Activated CD4-positive, alpha-beta T cell treated with anti-CD3 and anti-CD28 coated beads, Interleukin-2, amount 10 ng/mL, durations not matched to agents 24 days and 14 days (primary cell): ENCODE measurements at regions not wholly inside any gene's neighbourhood (a gene's known extent, or its start where the extent isn't known, plus 50 kb on each side); places are given as distances from the start of the nearest gene placed in this dataset.

Experiments used
- DNase-seq: peaks from one replicate; pipeline ENCODE4 v3.0.0; 2022
- H3K27ac Mint-ChIP-seq: one replicate; pipeline ENCODE4 v1.8.0; 2022; ENCODE audit warnings: mild to moderate bottlenecking, mixed read lengths
- H3K27me3 Mint-ChIP-seq: one replicate; pipeline ENCODE4 v1.8.0; 2022; ENCODE audit warnings: mixed read lengths
- H3K36me3 Mint-ChIP-seq: one replicate; pipeline ENCODE4 v1.8.0; 2022; ENCODE audit warnings: low read depth, mild to moderate bottlenecking, mixed read lengths
- H3K4me1 Mint-ChIP-seq: one replicate; pipeline ENCODE4 v1.8.0; 2021; ENCODE audit warnings: mixed read lengths
- H3K4me3 Mint-ChIP-seq: one replicate; pipeline ENCODE4 v1.8.0; 2022; ENCODE audit warnings: mild to moderate bottlenecking, moderate library complexity, mixed read lengths
- H3K9me3 Mint-ChIP-seq: one replicate; pipeline ENCODE4 v1.8.0; 2021; ENCODE audit warnings: mixed read lengths
- intact Hi-C: fragments of 100-400 bp; cut with micrococcal nuclease; formaldehyde crosslinking; loops from one replicate; pipeline ENCODE4 v1.15.1; 2023

DNA sequence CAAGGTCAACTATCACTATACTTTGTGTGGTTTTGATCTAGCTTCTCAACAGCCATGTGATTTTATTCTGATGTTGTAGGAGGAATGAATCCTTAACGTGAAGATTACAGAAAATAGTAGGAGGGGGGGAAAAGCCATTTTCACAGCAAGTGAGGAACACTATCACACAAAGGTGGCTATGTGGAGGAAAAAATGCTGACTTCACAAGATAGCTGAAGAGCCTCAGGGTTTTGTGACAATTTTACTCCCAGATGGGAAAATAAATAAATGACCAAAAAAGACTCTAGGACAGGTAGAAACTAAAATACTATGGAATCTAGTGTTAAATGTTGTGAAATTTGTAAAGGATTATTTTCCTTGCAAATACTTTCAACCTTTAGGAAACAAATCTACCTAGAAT lies 281.0 kb downstream of the ADRA2A start:
- no peaks in the 10 kb centered on the region for H3K9me3 Mint-ChIP-seq
- intact Hi-C loops: no loop called here
- H3K36me3 Mint-ChIP-seq: no peaks in the 10 kb centered on the region
- no peaks in the 10 kb centered on the region for H3K4me1 Mint-ChIP-seq
- no peak overlapping the region for H3K4me3 Mint-ChIP-seq
- H3K27ac Mint-ChIP-seq: no peak overlapping the region
- H3K27me3 Mint-ChIP-seq: peaks cover 13% of the 10 kb centered on the region
- no peak for DNase-seq

- peaks cover 9% of the 10 kb centered on the region for H3K27me3 Mint-ChIP-seq
- no peak overlapping the region for H3K4me3 Mint-ChIP-seq
- intact Hi-C loops: loop anchor here (10.0 kb wide), 1 partner anchor 286 kb away; the partner anchor contains the start of gene ADRA2A
- DNase-seq: no peak
- no peak overlapping the region for H3K27ac Mint-ChIP-seq
- H3K9me3 Mint-ChIP-seq: no peaks in the 10 kb centered on the region
- no peaks in the 10 kb centered on the region for H3K36me3 Mint-ChIP-seq
- H3K4me1 Mint-ChIP-seq: no peaks in the 10 kb centered on the region
Observed at GRCh38 chr10:111360260-111360925, 283.6 kb downstream of the ADRA2A start.

DNA sequence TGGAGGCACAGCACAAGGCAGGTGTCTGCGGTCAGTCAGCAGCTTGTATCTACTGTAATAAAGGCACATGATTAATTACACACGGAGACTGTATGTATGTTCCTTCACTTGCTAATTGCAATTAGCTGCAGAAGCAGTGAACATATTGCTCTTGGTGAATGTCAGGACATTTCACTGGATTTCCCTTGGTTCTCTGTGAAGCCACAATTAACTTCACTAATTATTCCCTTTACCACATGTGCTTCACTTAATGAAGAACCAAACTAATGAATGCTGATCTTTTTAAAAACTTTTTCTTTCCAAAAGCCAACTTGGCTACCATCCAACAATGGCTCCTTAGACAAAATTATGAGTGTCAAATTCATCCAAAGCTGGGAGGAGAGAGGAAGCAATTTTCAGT lies 290.7 kb downstream of the ADRA2A start:
- intact Hi-C loops: loop anchor here (10.0 kb wide), 1 partner anchor 293 kb away; the partner anchor contains the start of gene ADRA2A
- Mint-ChIP-seq H3K9me3 (no peaks in the 10 kb centered on the region), H3K4me1 (no peaks in the 10 kb centered on the region), H3K36me3 (no peaks in the 10 kb centered on the region), H3K4me3 (no peak overlapping the region), H3K27ac (no peak overlapping the region), H3K27me3 (peaks cover 3% of the 10 kb centered on the region)
- DNase-seq: no peak

DNA sequence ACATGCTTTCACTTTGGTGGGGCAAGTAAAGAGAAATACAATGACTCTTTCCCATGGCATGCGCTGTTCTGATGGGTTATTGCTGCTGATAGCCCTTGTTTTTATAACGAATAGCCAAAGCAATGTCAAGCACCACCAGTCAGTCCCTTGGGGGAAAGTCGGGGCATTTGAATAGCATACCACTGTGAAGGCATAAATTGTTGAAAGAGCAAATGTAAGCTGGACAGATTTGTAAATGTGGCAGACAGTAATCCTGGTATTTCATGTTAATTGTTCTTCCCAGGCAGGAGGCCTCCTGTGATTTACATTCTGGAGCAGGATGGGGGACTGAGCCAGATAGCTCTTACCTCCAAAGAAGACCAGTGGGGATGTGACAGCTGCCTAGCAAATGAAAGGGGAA lies 293.3 kb downstream of the ADRA2A start:
- H3K4me3 Mint-ChIP-seq: no peak overlapping the region
- H3K27me3 Mint-ChIP-seq: peaks cover 3% of the 10 kb centered on the region
- H3K36me3 Mint-ChIP-seq: no peaks in the 10 kb centered on the region
- DNase-seq: no peak
- H3K4me1 Mint-ChIP-seq: no peaks in the 10 kb centered on the region
- intact Hi-C loops: no loop called here
- no peak overlapping the region for H3K27ac Mint-ChIP-seq
- no peaks in the 10 kb centered on the region for H3K9me3 Mint-ChIP-seq

- Mint-ChIP-seq H3K27ac (no peak overlapping the region), H3K27me3 (no peaks in the 10 kb centered on the region), H3K36me3 (no peaks in the 10 kb centered on the region), H3K4me1 (no peaks in the 10 kb centered on the region), H3K4me3 (no peak overlapping the region), H3K9me3 (no peaks in the 10 kb centered on the region)
- DNase-seq: no peak
- intact Hi-C loops: no loop called here
Observed at GRCh38 chr10:111373696-111374095, 296.9 kb downstream of the ADRA2A start.

DNA sequence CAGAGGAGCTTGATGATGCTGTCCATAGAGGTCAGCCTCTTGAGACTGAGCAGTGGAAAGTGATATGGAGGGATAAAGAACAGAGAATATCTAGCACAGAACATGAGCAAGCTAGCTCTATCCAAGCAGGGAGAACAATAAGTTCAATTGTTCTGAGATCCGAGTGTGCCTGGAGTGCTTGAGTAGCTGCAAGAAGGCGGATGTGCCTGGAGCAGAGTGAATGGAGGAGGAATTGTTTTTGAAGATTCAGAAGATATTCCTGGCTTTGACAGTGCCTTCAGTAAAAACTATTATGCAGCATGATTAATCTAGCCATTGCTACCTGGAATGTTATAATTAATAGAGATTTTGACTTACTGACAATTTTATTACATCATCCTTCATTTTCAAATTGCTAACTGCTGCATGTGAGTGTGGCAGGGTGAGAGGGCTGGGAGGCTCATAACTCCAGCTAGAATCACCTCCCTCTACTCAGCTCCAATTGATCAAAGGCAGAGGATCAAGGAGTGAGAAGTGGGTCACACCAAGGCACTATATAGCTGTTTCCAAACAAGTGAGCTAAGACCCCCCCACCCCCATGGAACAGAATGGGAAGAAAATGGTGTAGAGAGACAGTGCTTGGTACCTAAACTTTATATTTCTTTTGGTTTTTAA lies 302.8 kb downstream of the ADRA2A start:
- Mint-ChIP-seq H3K27me3 (no peaks in the 10 kb centered on the region), H3K9me3 (no peaks in the 10 kb centered on the region), H3K4me3 (no peak overlapping the region), H3K36me3 (no peaks in the 10 kb centered on the region), H3K4me1 (no peaks in the 10 kb centered on the region), H3K27ac (no peak overlapping the region)
- no peak for DNase-seq
- intact Hi-C loops: no loop called here

DNA sequence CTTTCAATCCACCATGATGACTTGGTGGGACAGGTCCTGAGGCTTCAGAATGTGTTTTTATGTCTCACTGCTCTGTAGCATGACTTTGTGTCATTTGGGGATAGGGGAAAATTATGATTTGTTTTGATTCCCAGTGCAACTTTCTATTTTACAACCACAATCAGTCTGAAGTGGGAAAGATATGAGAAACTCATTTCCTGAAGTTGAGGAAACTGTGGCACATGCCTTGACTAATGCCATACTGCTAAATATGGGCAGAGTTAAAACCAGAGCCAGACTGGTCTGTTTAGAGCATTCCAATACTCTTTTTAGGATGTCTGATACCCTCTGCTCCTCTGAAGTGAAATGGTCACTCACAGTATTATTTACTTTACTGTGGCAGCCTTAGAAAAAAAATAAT lies 307.7 kb downstream of the ADRA2A start:
- no peaks in the 10 kb centered on the region for H3K9me3 Mint-ChIP-seq
- intact Hi-C loops: no loop called here
- no peak for DNase-seq
- no peak overlapping the region for H3K27ac Mint-ChIP-seq
- no peaks in the 10 kb centered on the region for H3K4me1 Mint-ChIP-seq
- no peak overlapping the region for H3K4me3 Mint-ChIP-seq
- peaks cover 2% of the 10 kb centered on the region for H3K27me3 Mint-ChIP-seq
- no peaks in the 10 kb centered on the region for H3K36me3 Mint-ChIP-seq

- Mint-ChIP-seq H3K4me3 (no peak overlapping the region), H3K36me3 (no peaks in the 10 kb centered on the region), H3K27ac (no peak overlapping the region)
Observed at GRCh38 chr10:111390813-111391563, 314.2 kb downstream of the ADRA2A start.

DNA sequence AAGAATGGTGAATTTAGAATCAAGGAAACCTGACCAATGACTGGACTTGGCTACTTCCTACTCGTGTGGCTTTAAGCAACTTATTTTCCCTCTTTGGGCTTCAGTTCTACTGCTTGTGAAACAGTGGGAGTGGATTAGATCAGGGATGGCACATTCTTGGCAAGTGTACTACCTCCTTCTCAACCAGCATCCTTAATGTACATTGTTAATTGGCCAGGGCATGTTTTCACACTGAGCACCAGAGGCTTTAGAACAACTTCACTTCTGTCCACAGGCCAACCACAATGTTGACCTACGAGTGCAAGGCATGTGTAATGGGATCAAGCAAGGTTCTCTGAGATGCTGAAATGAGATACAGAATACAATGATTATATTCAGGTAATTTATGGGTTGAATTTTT lies 315.3 kb downstream of the ADRA2A start:
- Mint-ChIP-seq H3K9me3 (no peaks in the 10 kb centered on the region), H3K4me3 (no peak overlapping the region), H3K27me3 (no peaks in the 10 kb centered on the region), H3K4me1 (no peaks in the 10 kb centered on the region), H3K27ac (no peak overlapping the region), H3K36me3 (no peaks in the 10 kb centered on the region)
- intact Hi-C loops: no loop called here
- DNase-seq: no peak

More at GRCh38 chr10:111390813-111391563, 314.2 kb downstream of the ADRA2A start:
- H3K27me3 Mint-ChIP-seq: peaks cover 2% of the 10 kb centered on the region
- DNase-seq: no peak
- intact Hi-C loops: no loop called here
- no peaks in the 10 kb centered on the region for H3K9me3 Mint-ChIP-seq
- no peaks in the 10 kb centered on the region for H3K4me1 Mint-ChIP-seq

GRCh38 chr10:111392910-111393309 lies 316.1 kb downstream of the ADRA2A start:
- no peak overlapping the region for H3K4me3 Mint-ChIP-seq
- H3K4me1 Mint-ChIP-seq: no peaks in the 10 kb centered on the region
- H3K9me3 Mint-ChIP-seq: no peaks in the 10 kb centered on the region
- intact Hi-C loops: no loop called here
- no peaks in the 10 kb centered on the region for H3K36me3 Mint-ChIP-seq
- no peaks in the 10 kb centered on the region for H3K27me3 Mint-ChIP-seq
- H3K27ac Mint-ChIP-seq: no peak overlapping the region
- no peak for DNase-seq

- Mint-ChIP-seq H3K4me3 (no peak overlapping the region), H3K36me3 (no peaks in the 10 kb centered on the region), H3K9me3 (no peaks in the 10 kb centered on the region), H3K4me1 (no peaks in the 10 kb centered on the region), H3K27ac (no peak overlapping the region), H3K27me3 (peaks cover 2% of the 10 kb centered on the region)
- DNase-seq: no peak
- intact Hi-C loops: no loop called here
Observed at GRCh38 chr10:111410740-111411139, 333.9 kb downstream of the ADRA2A start.

- Mint-ChIP-seq H3K27me3 (no peaks in the 10 kb centered on the region), H3K36me3 (no peaks in the 10 kb centered on the region), H3K9me3 (no peaks in the 10 kb centered on the region), H3K4me3 (no peak overlapping the region), H3K4me1 (no peaks in the 10 kb centered on the region), H3K27ac (no peak overlapping the region)
- intact Hi-C loops: no loop called here
- no peak for DNase-seq
Observed at GRCh38 chr10:111425459-111425858, 348.6 kb downstream of the ADRA2A start.

DNA sequence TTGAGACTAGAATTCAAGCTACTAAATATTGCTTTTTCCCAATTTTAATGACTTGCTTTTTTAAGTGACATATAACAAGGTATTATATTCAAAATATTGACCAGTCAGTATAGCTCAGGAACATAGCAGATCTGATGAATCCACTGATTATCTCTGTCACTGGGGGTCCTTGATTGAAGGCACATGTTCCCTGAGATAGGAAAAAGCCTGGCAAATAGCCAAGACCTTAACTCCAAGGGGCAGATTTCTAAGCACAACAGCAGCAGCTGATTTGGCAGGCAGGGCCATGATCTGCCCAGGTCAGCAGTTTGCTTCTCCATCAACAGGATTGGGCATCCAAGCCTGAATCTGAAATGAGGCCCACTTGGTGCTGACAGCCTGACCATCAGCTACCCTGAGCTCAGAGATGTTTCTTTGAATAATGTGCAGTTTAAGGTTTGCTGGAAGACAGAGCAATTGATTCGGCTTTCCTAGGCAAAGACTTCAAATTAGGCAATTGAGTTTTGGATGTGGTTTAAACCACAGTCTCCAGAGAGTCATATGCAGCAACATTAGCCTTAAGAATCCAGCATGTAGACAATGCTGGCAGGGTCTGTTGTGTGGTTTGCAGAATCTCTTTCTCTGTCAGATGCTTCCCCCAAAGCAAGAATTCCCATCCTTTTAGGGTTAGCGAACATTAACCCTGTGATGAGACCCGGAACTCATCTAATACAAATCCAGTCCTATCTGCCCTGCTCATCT lies 352.6 kb downstream of the ADRA2A start:
- intact Hi-C loops: no loop called here
- Mint-ChIP-seq H3K4me3 (no peak overlapping the region), H3K27ac (no peak overlapping the region), H3K27me3 (no peaks in the 10 kb centered on the region), H3K9me3 (no peaks in the 10 kb centered on the region), H3K36me3 (no peaks in the 10 kb centered on the region), H3K4me1 (no peaks in the 10 kb centered on the region)
- DNase-seq: no peak

DNA sequence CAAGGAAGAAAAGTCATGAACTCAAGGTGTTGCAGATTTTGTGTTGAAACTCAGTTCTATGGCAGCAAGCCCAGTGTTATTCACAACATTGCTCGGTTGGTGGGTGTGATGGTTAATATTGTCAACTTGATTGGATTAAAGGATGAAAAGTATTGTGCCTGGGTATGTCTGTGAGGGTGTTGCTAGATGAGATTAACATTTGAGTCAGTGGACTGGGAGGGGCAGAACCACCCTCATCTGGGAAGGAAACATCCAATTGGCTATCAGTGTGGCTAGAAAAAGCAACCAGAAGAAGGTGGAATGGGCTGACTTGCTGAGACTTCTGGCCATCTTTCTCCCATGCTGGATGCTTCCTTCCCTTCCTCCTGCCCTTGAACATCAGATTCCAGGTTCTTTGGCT lies 353.2 kb downstream of the ADRA2A start:
- H3K36me3 Mint-ChIP-seq: no peaks in the 10 kb centered on the region
- no peaks in the 10 kb centered on the region for H3K9me3 Mint-ChIP-seq
- DNase-seq: no peak
- no peak overlapping the region for H3K4me3 Mint-ChIP-seq
- intact Hi-C loops: no loop called here
- no peaks in the 10 kb centered on the region for H3K27me3 Mint-ChIP-seq
- no peaks in the 10 kb centered on the region for H3K4me1 Mint-ChIP-seq
- no peak overlapping the region for H3K27ac Mint-ChIP-seq
